CD4-positive, alpha-beta T cell (primary cell): ENCODE measurements at regions not wholly inside any gene's neighbourhood (a gene's known extent, or its start where the extent isn't known, plus 50 kb on each side); places are given as distances from the start of the nearest gene placed in this dataset.

ENCODE experiments used
- ATAC-seq: fragments of 200-7000 bp; cut with Tn5 transposase; one replicate; pipeline ENCODE4 v1.10.0; 2022; ENCODE audit warnings: mild to moderate bottlenecking; ENCODE audit not compliant: poor library complexity
- CTCF ChIA-PET: fragments of 350-600 bp; sonication (Branson Sonifier 250); formaldehyde crosslinking; loops from one replicate; lab custom pipeline; 2021; ENCODE audit warnings: antibody characterized with exemption, inconsistent platforms; lab: Charles Lee
- POLR2A ChIA-PET: fragments of 350-600 bp; sonication (Branson Sonifier 250); formaldehyde crosslinking; loops from one replicate; lab custom pipeline; 2021; ENCODE audit warnings: antibody characterized with exemption, inconsistent platforms; lab: Charles Lee
- DNase-seq, 14 experiments: peaks; one replicate each; pipeline ENCODE4 v3.0.0-alpha.2; 2013 to 2020; ENCODE audit warnings: mixed read lengths in 2 of 14
- H3K27ac ChIP-seq, 2 donors: one replicate each; pipeline versions ENCODE4 v1.5.1 to v1.7.0; 2013; ENCODE audit warnings: low read length in 2 of 2, low read depth in 1 of 2, mild to moderate bottlenecking in 1 of 2
- H3K27me3 ChIP-seq, 2 experiments: 1 replicate in 1 of 2; 2 replicates in 1 of 2; pipeline versions ENCODE4 v1.6.1 to v1.7.0; 2013; ENCODE audit warnings: low read length in 2 of 2, control low read depth in 1 of 2, mild to moderate bottlenecking in 1 of 2, moderate library complexity in 1 of 2; ENCODE audit not compliant: insufficient read depth in 2 of 2, control insufficient read depth in 1 of 2
- H3K36me3 ChIP-seq: one replicate; pipeline ENCODE4 v1.6.1; 2013; ENCODE audit warnings: low read length, control low read depth; ENCODE audit not compliant: insufficient read depth
- H3K4me1 ChIP-seq: one replicate; pipeline ENCODE4 v1.6.1; 2013; ENCODE audit warnings: low read length, control low read depth; ENCODE audit not compliant: insufficient read depth
- H3K4me3 ChIP-seq: one replicate; pipeline ENCODE4 v1.5.1; 2013; ENCODE audit warnings: mild to moderate bottlenecking, low read length, moderate library complexity
- H3K9me3 ChIP-seq, 2 experiments: 1 replicate in 1 of 2; 2 replicates in 1 of 2; pipeline versions ENCODE4 v1.6.1 to v1.7.0; 2013; ENCODE audit warnings: low read length in 2 of 2, mild to moderate bottlenecking in 2 of 2, control low read depth in 1 of 2, moderate library complexity in 1 of 2; ENCODE audit not compliant: control insufficient read depth in 1 of 2, insufficient read depth in 1 of 2
- H3K27ac Mint-ChIP-seq: one replicate; pipeline ENCODE4 v1.8.0; 2020; ENCODE audit warnings: mixed read lengths
- H3K27me3 Mint-ChIP-seq: one replicate; pipeline ENCODE4 v1.8.0; 2021; ENCODE audit warnings: mixed read lengths
- H3K36me3 Mint-ChIP-seq: one replicate; pipeline ENCODE4 v1.8.0; 2021; ENCODE audit warnings: low read depth, mixed read lengths
- H3K4me1 Mint-ChIP-seq: one replicate; pipeline ENCODE4 v1.8.0; 2021; ENCODE audit warnings: low read depth, mixed read lengths
- H3K4me3 Mint-ChIP-seq: one replicate; pipeline ENCODE4 v1.8.0; 2020; ENCODE audit warnings: mild to moderate bottlenecking, mixed read lengths
- H3K9me3 Mint-ChIP-seq: one replicate; pipeline ENCODE4 v1.8.0; 2020; ENCODE audit warnings: mixed read lengths
- intact Hi-C, 2 experiments: fragments of 100-400 bp; cut with DNase I in 1 of 2; cut with micrococcal nuclease in 1 of 2; formaldehyde crosslinking; loops; one replicate each; pipeline versions ENCODE4 v1.15.1 to v1.9.0; 2023 to 2025; cut with DNase I, micrococcal nuclease
- TF ChIP-seq, protein P1 (sequence below): fragments of 200-600 bp; IDR thresholded peaks from one replicate; pipeline ENCODE4 v1.8.0; 2022; ENCODE audit warnings: antibody characterized with exemption, mild to moderate bottlenecking

DNA sequence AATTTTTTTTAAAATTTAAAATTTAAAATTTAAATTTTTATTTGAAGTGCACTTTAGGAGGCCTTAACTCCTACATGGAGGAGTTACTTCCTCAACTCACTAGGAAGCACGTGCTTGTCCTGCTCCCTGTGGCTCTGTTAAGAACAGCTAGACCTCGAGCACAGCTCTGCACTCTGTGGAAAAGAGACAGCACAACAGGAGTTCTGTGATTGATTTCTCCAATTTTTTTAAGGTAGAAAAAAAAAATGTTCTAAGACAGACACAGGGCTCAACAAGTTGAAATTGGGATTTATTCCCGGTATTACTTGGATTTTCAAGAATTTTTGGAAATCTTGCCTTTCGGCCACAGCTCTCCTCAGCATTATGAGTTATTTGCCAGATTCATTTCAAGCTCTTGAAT is 356.6 kb upstream of the LYPLAL1 start:
- no peak for ATAC-seq
- no peak overlapping the region for H3K27ac ChIP-seq
- intact Hi-C loops, result no loop called here
- Mint-ChIP-seq H3K4me3 (no peak overlapping the region), H3K27me3 (no peaks in the 10 kb centered on the region), H3K9me3 (no peaks in the 10 kb centered on the region), H3K36me3 (no peaks in the 10 kb centered on the region), H3K27ac (no peak overlapping the region), H3K4me1 (no peaks in the 10 kb centered on the region)
- no peak for DNase-seq
- ChIA-PET CTCF (no interaction called here), POLR2A (no interaction called here)
- TF ChIP-seq, protein P1, sequence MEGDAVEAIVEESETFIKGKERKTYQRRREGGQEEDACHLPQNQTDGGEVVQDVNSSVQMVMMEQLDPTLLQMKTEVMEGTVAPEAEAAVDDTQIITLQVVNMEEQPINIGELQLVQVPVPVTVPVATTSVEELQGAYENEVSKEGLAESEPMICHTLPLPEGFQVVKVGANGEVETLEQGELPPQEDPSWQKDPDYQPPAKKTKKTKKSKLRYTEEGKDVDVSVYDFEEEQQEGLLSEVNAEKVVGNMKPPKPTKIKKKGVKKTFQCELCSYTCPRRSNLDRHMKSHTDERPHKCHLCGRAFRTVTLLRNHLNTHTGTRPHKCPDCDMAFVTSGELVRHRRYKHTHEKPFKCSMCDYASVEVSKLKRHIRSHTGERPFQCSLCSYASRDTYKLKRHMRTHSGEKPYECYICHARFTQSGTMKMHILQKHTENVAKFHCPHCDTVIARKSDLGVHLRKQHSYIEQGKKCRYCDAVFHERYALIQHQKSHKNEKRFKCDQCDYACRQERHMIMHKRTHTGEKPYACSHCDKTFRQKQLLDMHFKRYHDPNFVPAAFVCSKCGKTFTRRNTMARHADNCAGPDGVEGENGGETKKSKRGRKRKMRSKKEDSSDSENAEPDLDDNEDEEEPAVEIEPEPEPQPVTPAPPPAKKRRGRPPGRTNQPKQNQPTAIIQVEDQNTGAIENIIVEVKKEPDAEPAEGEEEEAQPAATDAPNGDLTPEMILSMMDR, result no peak
- no peaks in the 10 kb centered on the region for H3K4me1 ChIP-seq
- no peak overlapping the region for H3K4me3 ChIP-seq
- H3K27me3 ChIP-seq, result no peaks in the 10 kb centered on the region
- no peaks in the 10 kb centered on the region for H3K9me3 ChIP-seq
- no peaks in the 10 kb centered on the region for H3K36me3 ChIP-seq

GRCh38 chr1:218817691-218818465 is 355.8 kb upstream of the LYPLAL1 start:
- Histone ChIP-seq H3K4me1 (no peaks in the 10 kb centered on the region), H3K27me3 (no peaks in the 10 kb centered on the region), H3K9me3 (no peaks in the 10 kb centered on the region), H3K27ac (no peak overlapping the region), H3K4me3 (no peak overlapping the region), H3K36me3 (no peaks in the 10 kb centered on the region)
- ChIA-PET CTCF (no interaction called here), POLR2A (no interaction called here)
- Mint-ChIP-seq H3K27me3 (no peaks in the 10 kb centered on the region), H3K4me3 (no peak overlapping the region), H3K4me1 (no peaks in the 10 kb centered on the region), H3K27ac (no peak overlapping the region), H3K36me3 (no peaks in the 10 kb centered on the region), H3K9me3 (no peaks in the 10 kb centered on the region)
- ATAC-seq, result no peak
- TF ChIP-seq, protein P1, result no peak
- DNase-seq, result no peak
- intact Hi-C loops, result no loop called here

- Mint-ChIP-seq H3K9me3 (no peaks in the 10 kb centered on the region), H3K4me1 (no peaks in the 10 kb centered on the region), H3K27me3 (no peaks in the 10 kb centered on the region), H3K27ac (no peak overlapping the region), H3K4me3 (no peak overlapping the region), H3K36me3 (no peaks in the 10 kb centered on the region)
- TF ChIP-seq, protein P1, result no peak
- ChIA-PET CTCF (no interaction called here), POLR2A (no interaction called here)
- intact Hi-C loops, result no loop called here
- Histone ChIP-seq H3K27me3 (no peaks in the 10 kb centered on the region), H3K36me3 (no peaks in the 10 kb centered on the region), H3K27ac (no peak overlapping the region), H3K9me3 (no peaks in the 10 kb centered on the region), H3K4me1 (no peaks in the 10 kb centered on the region), H3K4me3 (no peak overlapping the region)
- ATAC-seq (no peak), DNase-seq (no peak)
Observed at GRCh38 chr1:218823291-218823900, 350.3 kb upstream of the LYPLAL1 start.
